Breast epithelium (tissue), 4 donors: ENCODE measurements at regions not wholly inside any gene's neighbourhood (a gene's known extent, or its start where the extent isn't known, plus 50 kb on each side); places are given as distances from the start of the nearest gene placed in this dataset.
A peak's percentile ranks its signal among the peaks of the same experiment; 100 is the strongest.

Experiments
- DNase-seq, 2 donors: peaks; one replicate each; pipeline ENCODE4 v3.0.0-alpha.2; 2019; ENCODE audit warnings: low spot score in 2 of 2
- H3K27ac ChIP-seq, 2 donors: fragments of 200-600 bp; sonication (generic) in 1 of 2; one replicate each; pipeline ENCODE4 v1.5.1; 2016 to 2019; ENCODE audit warnings: mild to moderate bottlenecking in 1 of 2
- H3K27me3 ChIP-seq, 2 donors: fragments of 200-600 bp; sonication (generic) in 1 of 2; one replicate each; pipeline versions ENCODE4 v1.5.1 to v1.6.0; 2017 to 2019; ENCODE audit warnings: control low read depth in 1 of 2, mild to moderate bottlenecking in 1 of 2
- H3K36me3 ChIP-seq: fragments of 200-600 bp; one replicate; pipeline ENCODE4 v1.5.1; 2019
- H3K4me1 ChIP-seq, 2 donors: fragments of 200-600 bp; sonication (generic); one replicate each; pipeline ENCODE4 v1.5.1; 2016 to 2019; ENCODE audit warnings: control low read depth in 1 of 2
- H3K4me3 ChIP-seq, 3 donors: fragments of 200-600 bp; sonication (generic); 1 replicate in 2 of 3; 2 replicates in 1 of 3; pipeline ENCODE4 v1.5.1; 2016 to 2019; ENCODE audit warnings: mild to moderate bottlenecking in 3 of 3, moderate library complexity in 2 of 3
- H3K9me3 ChIP-seq, 2 donors: fragments of 200-600 bp; sonication (generic) in 1 of 2; one replicate each; pipeline ENCODE4 v1.5.1; 2016 to 2019; ENCODE audit warnings: control low read depth in 1 of 2
- CTCF ChIP-seq, 3 donors: fragments of 450-650 bp; IDR thresholded peaks; one replicate each; pipeline ENCODE4 v1.5.1; 2016 to 2017; ENCODE audit warnings: antibody characterized with exemption in 3 of 3, mild to moderate bottlenecking in 3 of 3, moderate library complexity in 3 of 3
- POLR2A ChIP-seq: fragments of 450-650 bp; IDR thresholded peaks from one replicate; pipeline ENCODE4 v1.6.1; 2016; ENCODE audit warnings: antibody characterized with exemption, mild to moderate bottlenecking, moderate library complexity
- POLR2AphosphoS5 ChIP-seq, 3 donors: sonication (generic); formaldehyde crosslinking; IDR thresholded peaks; one replicate each; pipeline ENCODE4 v1.6.1; 2017; ENCODE audit warnings: antibody characterized with exemption in 3 of 3
- intact Hi-C: fragments of 100-400 bp; cut with DNase I; formaldehyde crosslinking; loops from one replicate; pipeline ENCODE4 v1.15.1; 2023; ENCODE audit warnings: low total_unique reads

- Histone ChIP-seq H3K4me1 (peaks cover 0 to 3% of the 10 kb centered on the region in 2 donors), H3K36me3 (no peaks in the 10 kb centered on the region), H3K27ac (no peak overlapping the region), H3K27me3 (peaks cover 12 to 25% of the 10 kb centered on the region in 2 donors), H3K9me3 (no peaks in the 10 kb centered on the region), H3K4me3 (peak overlapping the region; percentile 29 to 60 (median 43))
- peak in 1 of 2 donors; percentile 13 for DNase-seq
- TF ChIP-seq POLR2AphosphoS5 (IDR thresholded peaks at IDR 0.05) (no peak), POLR2A (no peak), CTCF (IDR thresholded peaks at IDR 0.05) (no peak)
- intact Hi-C loops = no loop called here
Measured at GRCh38 chr14:103273145-103273744, 60.8 kb upstream of the EIF5 start.

DNA sequence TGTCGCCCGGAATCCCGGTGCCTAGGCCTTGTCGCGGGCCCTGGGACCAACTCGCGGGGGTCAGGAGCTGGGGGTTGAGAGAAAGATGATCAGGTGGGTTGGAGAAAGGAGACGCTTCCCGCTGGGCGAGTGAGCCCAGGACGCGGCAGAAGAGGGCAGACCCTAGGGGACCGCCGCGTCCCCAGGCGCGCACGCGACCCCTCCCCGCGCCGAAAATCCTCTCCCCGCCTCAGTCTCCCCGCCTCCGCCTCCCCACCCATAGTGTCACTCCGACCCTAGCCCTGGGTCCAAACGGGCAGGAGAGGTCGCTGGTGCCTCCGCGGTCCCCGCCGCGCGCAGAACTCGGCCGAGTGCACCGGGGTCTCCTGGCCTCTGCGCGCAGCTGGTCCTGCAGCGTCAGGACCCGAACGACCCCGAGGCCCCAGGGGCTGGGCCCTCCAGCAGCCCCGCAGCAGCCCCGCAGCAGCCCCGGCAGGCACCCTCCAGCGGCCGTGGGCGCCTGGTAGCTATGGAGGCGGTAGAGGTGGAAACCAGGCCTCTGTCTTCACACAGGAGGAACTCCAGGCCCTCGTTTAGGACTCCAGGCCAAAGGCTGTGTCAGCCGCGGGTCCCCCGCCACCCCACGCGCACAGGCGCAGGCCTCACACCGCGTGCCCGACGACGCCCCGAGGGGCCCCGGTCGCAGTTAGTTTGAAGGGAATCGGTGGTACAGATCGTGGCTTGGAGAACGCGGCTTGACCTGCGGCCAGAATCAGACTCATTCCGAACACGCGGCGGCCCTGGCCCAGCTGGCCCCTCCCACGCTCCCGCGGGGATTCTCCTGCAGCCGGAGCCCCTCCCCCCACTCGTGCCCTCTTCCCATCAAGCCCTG is 60.1 kb upstream of the EIF5 start:
- no peak overlapping the region for H3K27ac ChIP-seq
- peaks cover 0 to 6% of the 10 kb centered on the region in 2 donors for H3K4me1 ChIP-seq
- peak in 1 of 2 donors; percentile 13 for DNase-seq
- TF ChIP-seq CTCF (IDR thresholded peaks at IDR 0.05) (no peak), POLR2A (no peak), POLR2AphosphoS5 (IDR thresholded peaks at IDR 0.05) (no peak)
- H3K4me3 ChIP-seq = peak overlapping the region; percentile 29 to 60 (median 43)
- H3K27me3 ChIP-seq = peaks cover 16 to 26% of the 10 kb centered on the region in 2 donors
- H3K9me3 ChIP-seq = no peaks in the 10 kb centered on the region
- H3K36me3 ChIP-seq = no peaks in the 10 kb centered on the region
- intact Hi-C loops = no loop called here

DNA sequence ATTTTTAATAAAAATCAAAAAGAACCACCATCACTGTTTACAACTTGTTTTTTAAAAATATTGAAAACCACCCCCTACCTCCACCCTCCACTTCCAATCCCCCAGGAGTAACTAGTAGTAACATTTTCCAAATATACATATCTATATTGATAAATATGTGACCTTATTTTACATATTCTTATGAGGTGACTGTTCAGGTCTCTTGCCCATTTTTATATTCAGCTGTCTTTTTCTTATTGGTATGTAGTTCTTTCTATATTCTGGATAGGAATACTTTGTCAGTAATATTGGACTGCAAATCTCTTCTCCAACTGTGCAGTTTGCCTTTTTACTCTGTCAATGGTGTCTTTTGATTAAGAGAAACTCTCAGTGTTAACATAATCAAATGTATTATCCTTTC is 59.0 kb upstream of the EIF5 start:
- H3K36me3 ChIP-seq = no peaks in the 10 kb centered on the region
- H3K9me3 ChIP-seq = no peaks in the 10 kb centered on the region
- H3K4me3 ChIP-seq = no peak overlapping the region
- intact Hi-C loops = no loop called here
- no peak for DNase-seq
- no peak overlapping the region for H3K27ac ChIP-seq
- peaks cover 20 to 26% of the 10 kb centered on the region in 2 donors for H3K27me3 ChIP-seq
- no peak for TF ChIP-seq CTCF (IDR thresholded peaks at IDR 0.05)
- TF ChIP-seq POLR2A = no peak
- no peak for TF ChIP-seq POLR2AphosphoS5 (IDR thresholded peaks at IDR 0.05)
- peaks cover 0 to 6% of the 10 kb centered on the region in 2 donors for H3K4me1 ChIP-seq

DNA sequence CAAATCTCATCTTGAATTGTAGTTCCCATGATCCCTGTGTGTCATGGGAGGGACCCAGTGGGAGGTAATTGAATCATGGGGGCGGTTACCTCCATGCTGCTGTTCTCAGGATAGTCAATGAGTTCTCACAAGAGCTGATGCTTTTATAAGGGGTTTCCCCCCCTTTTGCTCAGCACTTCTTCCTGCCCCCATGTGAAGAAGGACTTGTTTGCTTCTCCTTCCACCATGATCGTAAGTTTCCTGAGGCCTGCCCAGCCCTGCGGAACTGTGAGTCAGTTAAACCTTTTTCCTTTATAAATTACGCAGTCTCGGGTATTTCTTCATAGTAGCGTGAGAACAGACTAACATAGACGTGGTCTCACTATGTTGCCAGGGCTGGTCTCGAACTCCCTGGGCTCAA is 56.1 kb upstream of the EIF5 start:
- intact Hi-C loops = no loop called here
- H3K27ac ChIP-seq = no peak overlapping the region
- no peaks in the 10 kb centered on the region for H3K9me3 ChIP-seq
- DNase-seq = peak in 1 of 2 donors; percentile 10
- H3K4me1 ChIP-seq = peaks cover 0 to 6% of the 10 kb centered on the region in 2 donors
- no peaks in the 10 kb centered on the region for H3K36me3 ChIP-seq
- H3K27me3 ChIP-seq = peaks cover 20 to 26% of the 10 kb centered on the region in 2 donors
- TF ChIP-seq POLR2AphosphoS5 (IDR thresholded peaks at IDR 0.05) (no peak), CTCF (IDR thresholded peaks at IDR 0.05) (no peak), POLR2A (no peak)
- no peak overlapping the region for H3K4me3 ChIP-seq
